WTC11 (cell line): ENCODE measurements at regions not wholly inside any gene's neighbourhood (a gene's known extent, or its start where the extent isn't known, plus 50 kb on each side); places are given as distances from the start of the nearest gene placed in this dataset.
A peak's percentile ranks its signal among the peaks of the same experiment; 100 is the strongest.

Experiments
- ATAC-seq: fragments of 200-7000 bp; cut with Tn5 transposase; 2 replicates; pipeline ENCODE4 v1.10.0; 2021; ENCODE audit warnings: mild to moderate bottlenecking, moderate library complexity
- CTCF ChIA-PET: fragments of 300-600 bp; sonication (Branson Sonifier 250); formaldehyde crosslinking; loops from one replicate; lab custom pipeline; 2021; ENCODE audit warnings: antibody characterized with exemption; lab: Charles Lee
- POLR2A ChIA-PET: fragments of 350-600 bp; sonication (Branson Sonifier 250); formaldehyde crosslinking; loops from one replicate; lab custom pipeline; 2021; ENCODE audit warnings: antibody characterized with exemption; lab: Charles Lee
- DNase-seq: peaks from one replicate; pipeline ENCODE4 v3.0.0; 2021; ENCODE audit warnings: low spot score
- H3K27ac Mint-ChIP-seq: 2 replicates; pipeline ENCODE4 v1.8.0; 2021; ENCODE audit warnings: mixed read lengths
- H3K27me3 Mint-ChIP-seq: 2 replicates; pipeline ENCODE4 v1.8.0; 2021; ENCODE audit warnings: low read depth, mild to moderate bottlenecking, moderate library complexity, mixed read lengths
- H3K36me3 Mint-ChIP-seq: 2 replicates; pipeline ENCODE4 v1.8.0; 2021; ENCODE audit warnings: mixed read lengths
- H3K4me1 Mint-ChIP-seq: 2 replicates; pipeline ENCODE4 v1.8.0; 2022; ENCODE audit warnings: mixed read lengths
- H3K4me3 Mint-ChIP-seq: 2 replicates; pipeline ENCODE4 v1.8.0; 2021; ENCODE audit warnings: mild to moderate bottlenecking, moderate library complexity, mixed read lengths
- H3K9me3 Mint-ChIP-seq: 2 replicates; pipeline ENCODE4 v1.8.0; 2021; ENCODE audit warnings: mixed read lengths
- EMX1 ChIP-seq: fragments of 250-450 bp; sonication (Bioruptor Pico); IDR thresholded peaks from 2 replicates; pipeline ENCODE4 v1.8.0; 2021; ENCODE audit warnings: mild to moderate bottlenecking
- ESRRA ChIP-seq: sonication (generic); formaldehyde crosslinking; IDR thresholded peaks from 2 replicates; pipeline ENCODE4 v1.8.1; 2022; ENCODE audit warnings: mild to moderate bottlenecking, missing genetic modification reagents, borderline replicate concordance
- GABPB1 ChIP-seq: sonication (generic); formaldehyde crosslinking; IDR thresholded peaks from 2 replicates; pipeline ENCODE4 v1.8.1; 2023; ENCODE audit warnings: mild to moderate bottlenecking, missing genetic modification reagents
- GRHL2 ChIP-seq: fragments of 250-450 bp; sonication (Bioruptor Pico); IDR thresholded peaks from 2 replicates; pipeline ENCODE4 v1.8.0; 2022; ENCODE audit warnings: mild to moderate bottlenecking, moderate library complexity; ENCODE audit not compliant: insufficient replicate concordance, severe bottlenecking
- HMGXB4 ChIP-seq: sonication (generic); formaldehyde crosslinking; IDR thresholded peaks from 2 replicates; pipeline ENCODE4 v1.8.1; 2023; ENCODE audit warnings: mild to moderate bottlenecking, moderate library complexity, missing genetic modification reagents
- NR1H2 ChIP-seq: sonication (generic); formaldehyde crosslinking; IDR thresholded peaks from 2 replicates; pipeline ENCODE4 v1.9.0; 2021; ENCODE audit warnings: mild to moderate bottlenecking, moderate library complexity, missing genetic modification reagents
- NR3C1 ChIP-seq: sonication (generic); formaldehyde crosslinking; conservative IDR thresholded peaks from 2 replicates; pipeline ENCODE4 v1.8.1; 2023; ENCODE audit warnings: low read depth, mild to moderate bottlenecking, missing genetic modification reagents
- RORB ChIP-seq: fragments of 250-450 bp; sonication (Bioruptor Pico); IDR thresholded peaks from 2 replicates; pipeline ENCODE4 v1.9.0; 2021; ENCODE audit warnings: mild to moderate bottlenecking
- TP53 ChIP-seq: sonication (generic); formaldehyde crosslinking; IDR thresholded peaks from 2 replicates; pipeline ENCODE4 v1.8.1; 2023; ENCODE audit warnings: mild to moderate bottlenecking, missing genetic modification reagents
- ZMAT4 ChIP-seq: fragments of 250-450 bp; sonication (Bioruptor Pico); IDR thresholded peaks from 2 replicates; pipeline ENCODE4 v1.9.0; 2021; ENCODE audit warnings: mild to moderate bottlenecking
- ZNF219 ChIP-seq: sonication (generic); formaldehyde crosslinking; IDR thresholded peaks from 2 replicates; pipeline ENCODE4 v1.8.0; 2023; ENCODE audit warnings: missing genetic modification reagents, mild to moderate bottlenecking, borderline replicate concordance
- ZNF423 ChIP-seq: fragments of 250-450 bp; sonication (Bioruptor Pico); IDR thresholded peaks from 2 replicates; pipeline ENCODE4 v2.1.2; 2022; ENCODE audit warnings: mild to moderate bottlenecking, moderate library complexity
- ZNF671 ChIP-seq: fragments of 250-450 bp; sonication (Bioruptor Pico); IDR thresholded peaks from 2 replicates; pipeline ENCODE4 v1.8.0; 2021; ENCODE audit warnings: mild to moderate bottlenecking
- TF ChIP-seq, protein P1 (sequence below): sonication (generic); formaldehyde crosslinking; IDR thresholded peaks from 2 replicates; pipeline ENCODE4 v1.8.0; 2022; ENCODE audit warnings: mild to moderate bottlenecking, missing genetic modification reagents
- TF ChIP-seq, protein P2 (sequence below): sonication (generic); formaldehyde crosslinking; IDR thresholded peaks from 2 replicates; pipeline ENCODE4 v1.8.1; 2023; ENCODE audit warnings: mild to moderate bottlenecking, missing genetic modification reagents, moderate library complexity
- TF ChIP-seq, protein P3 (sequence below): sonication (generic); formaldehyde crosslinking; IDR thresholded peaks from 2 replicates; pipeline ENCODE4 v1.8.1; 2023; ENCODE audit warnings: mild to moderate bottlenecking, missing genetic modification reagents, borderline replicate concordance

- CTCF ChIA-PET: no interaction called here
- Mint-ChIP-seq H3K27me3 (no peaks in the 10 kb centered on the region), H3K9me3 (peaks cover 30% of the 10 kb centered on the region), H3K27ac (no peak overlapping the region), H3K4me1 (peaks cover 4% of the 10 kb centered on the region; the same call in 1 of the 2 replicates), H3K4me3 (no peak overlapping the region), H3K36me3 (peaks cover 13% of the 10 kb centered on the region)
- TF ChIP-seq TP53 (CRISPR knock-in tag): no peak
- no peak for TF ChIP-seq NR3C1 (CRISPR knock-in tag)
- TF ChIP-seq ZMAT4 (CRISPR knock-in tag): no peak
- no peak for TF ChIP-seq ZNF671 (CRISPR knock-in tag)
- ATAC-seq (no peak), DNase-seq (no peak)
- POLR2A ChIA-PET: no interaction called here
Observed at GRCh38 chr5:105708442-105708841, 1962.3 kb downstream of the EFNA5 start.

DNA sequence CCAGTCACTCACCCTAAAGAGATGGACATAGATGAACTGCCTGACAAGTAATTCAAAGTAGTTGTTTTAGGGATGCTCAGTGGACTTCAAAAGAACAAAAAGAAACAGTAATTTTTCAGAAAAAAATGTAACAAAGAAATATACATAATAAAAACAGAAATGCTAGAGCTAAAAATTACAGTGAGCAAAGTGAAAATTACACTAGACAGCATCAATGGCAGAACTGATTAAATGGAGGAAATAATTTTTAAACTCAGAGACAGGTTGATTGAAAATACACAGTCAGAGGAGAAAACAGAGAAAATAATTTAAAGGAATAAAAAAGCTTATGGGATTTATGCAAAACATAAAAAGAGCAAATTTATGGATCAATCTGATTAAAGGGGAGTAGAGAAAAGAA lies 1968.4 kb downstream of the EFNA5 start:
- Mint-ChIP-seq H3K27me3 (no peaks in the 10 kb centered on the region; the same call in 1 of the 2 replicates), H3K36me3 (peaks cover 14% of the 10 kb centered on the region)
- POLR2A ChIA-PET: no interaction called here

GRCh38 chr5:105696440-105696839 lies 1974.3 kb downstream of the EFNA5 start:
- ChIA-PET CTCF (no interaction called here), POLR2A (interaction anchor here (0.7 kb wide), 1 partner anchor 24 kb away, joined by 4 read pairs; no protein-coding TSS in a partner anchor)
- Mint-ChIP-seq H3K36me3 (peaks cover 9% of the 10 kb centered on the region), H3K27me3 (no peaks in the 10 kb centered on the region; the same call in 1 of the 2 replicates), H3K4me3 (no peak overlapping the region), H3K4me1 (peaks cover 8% of the 10 kb centered on the region), H3K27ac (no peak overlapping the region), H3K9me3 (peaks cover 27% of the 10 kb centered on the region)
- TF ChIP-seq EMX1 (CRISPR knock-in tag): no peak
- no peak for TF ChIP-seq GABPB1 (CRISPR knock-in tag)
- no peak for TF ChIP-seq ZNF219 (CRISPR knock-in tag)
- TF ChIP-seq ZNF423 (CRISPR knock-in tag): no peak
- no peak for TF ChIP-seq ESRRA (CRISPR knock-in tag)
- TF ChIP-seq, protein P1, sequence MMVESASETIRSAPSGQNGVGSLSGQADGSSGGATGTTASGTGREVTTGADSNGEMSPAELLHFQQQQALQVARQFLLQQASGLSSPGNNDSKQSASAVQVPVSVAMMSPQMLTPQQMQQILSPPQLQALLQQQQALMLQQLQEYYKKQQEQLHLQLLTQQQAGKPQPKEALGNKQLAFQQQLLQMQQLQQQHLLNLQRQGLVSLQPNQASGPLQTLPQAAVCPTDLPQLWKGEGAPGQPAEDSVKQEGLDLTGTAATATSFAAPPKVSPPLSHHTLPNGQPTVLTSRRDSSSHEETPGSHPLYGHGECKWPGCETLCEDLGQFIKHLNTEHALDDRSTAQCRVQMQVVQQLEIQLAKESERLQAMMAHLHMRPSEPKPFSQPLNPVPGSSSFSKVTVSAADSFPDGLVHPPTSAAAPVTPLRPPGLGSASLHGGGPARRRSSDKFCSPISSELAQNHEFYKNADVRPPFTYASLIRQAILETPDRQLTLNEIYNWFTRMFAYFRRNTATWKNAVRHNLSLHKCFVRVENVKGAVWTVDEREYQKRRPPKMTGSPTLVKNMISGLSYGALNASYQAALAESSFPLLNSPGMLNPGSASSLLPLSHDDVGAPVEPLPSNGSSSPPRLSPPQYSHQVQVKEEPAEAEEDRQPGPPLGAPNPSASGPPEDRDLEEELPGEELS: no peak
- no peak for TF ChIP-seq RORB
- DNase-seq: no peak
- ATAC-seq: no peak

More for the DNA sequence above, 1968.4 kb downstream of the EFNA5 start:
- Mint-ChIP-seq H3K4me1 (no peaks in the 10 kb centered on the region), H3K9me3 (peaks cover 57% of the 10 kb centered on the region), H3K4me3 (no peak overlapping the region), H3K27ac (no peak overlapping the region)
- ATAC-seq (no peak), DNase-seq (no peak)
- CTCF ChIA-PET: no interaction called here
- TF ChIP-seq HMGXB4 (no peak), NR1H2 (CRISPR knock-in tag) (no peak), GRHL2 (CRISPR knock-in tag) (no peak)
- TF ChIP-seq, protein P1: no peak

GRCh38 chr5:105695941-105696340 lies 1974.8 kb downstream of the EFNA5 start:
- peak; percentile 95 for ATAC-seq
- H3K36me3 Mint-ChIP-seq: peaks cover 4% of the 10 kb centered on the region
- no peak overlapping the region for H3K27ac Mint-ChIP-seq
- peaks cover 22% of the 10 kb centered on the region for H3K9me3 Mint-ChIP-seq
- no peak for DNase-seq
- no peak overlapping the region for H3K4me3 Mint-ChIP-seq
- H3K4me1 Mint-ChIP-seq: peaks cover 8% of the 10 kb centered on the region
- CTCF ChIA-PET: no interaction called here
- TF ChIP-seq, protein P2, sequence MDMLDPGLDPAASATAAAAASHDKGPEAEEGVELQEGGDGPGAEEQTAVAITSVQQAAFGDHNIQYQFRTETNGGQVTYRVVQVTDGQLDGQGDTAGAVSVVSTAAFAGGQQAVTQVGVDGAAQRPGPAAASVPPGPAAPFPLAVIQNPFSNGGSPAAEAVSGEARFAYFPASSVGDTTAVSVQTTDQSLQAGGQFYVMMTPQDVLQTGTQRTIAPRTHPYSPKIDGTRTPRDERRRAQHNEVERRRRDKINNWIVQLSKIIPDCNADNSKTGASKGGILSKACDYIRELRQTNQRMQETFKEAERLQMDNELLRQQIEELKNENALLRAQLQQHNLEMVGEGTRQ (CRISPR knock-in tag): peak; percentile 48; the same call in 1 of the 2 replicates
- TF ChIP-seq, protein P3, sequence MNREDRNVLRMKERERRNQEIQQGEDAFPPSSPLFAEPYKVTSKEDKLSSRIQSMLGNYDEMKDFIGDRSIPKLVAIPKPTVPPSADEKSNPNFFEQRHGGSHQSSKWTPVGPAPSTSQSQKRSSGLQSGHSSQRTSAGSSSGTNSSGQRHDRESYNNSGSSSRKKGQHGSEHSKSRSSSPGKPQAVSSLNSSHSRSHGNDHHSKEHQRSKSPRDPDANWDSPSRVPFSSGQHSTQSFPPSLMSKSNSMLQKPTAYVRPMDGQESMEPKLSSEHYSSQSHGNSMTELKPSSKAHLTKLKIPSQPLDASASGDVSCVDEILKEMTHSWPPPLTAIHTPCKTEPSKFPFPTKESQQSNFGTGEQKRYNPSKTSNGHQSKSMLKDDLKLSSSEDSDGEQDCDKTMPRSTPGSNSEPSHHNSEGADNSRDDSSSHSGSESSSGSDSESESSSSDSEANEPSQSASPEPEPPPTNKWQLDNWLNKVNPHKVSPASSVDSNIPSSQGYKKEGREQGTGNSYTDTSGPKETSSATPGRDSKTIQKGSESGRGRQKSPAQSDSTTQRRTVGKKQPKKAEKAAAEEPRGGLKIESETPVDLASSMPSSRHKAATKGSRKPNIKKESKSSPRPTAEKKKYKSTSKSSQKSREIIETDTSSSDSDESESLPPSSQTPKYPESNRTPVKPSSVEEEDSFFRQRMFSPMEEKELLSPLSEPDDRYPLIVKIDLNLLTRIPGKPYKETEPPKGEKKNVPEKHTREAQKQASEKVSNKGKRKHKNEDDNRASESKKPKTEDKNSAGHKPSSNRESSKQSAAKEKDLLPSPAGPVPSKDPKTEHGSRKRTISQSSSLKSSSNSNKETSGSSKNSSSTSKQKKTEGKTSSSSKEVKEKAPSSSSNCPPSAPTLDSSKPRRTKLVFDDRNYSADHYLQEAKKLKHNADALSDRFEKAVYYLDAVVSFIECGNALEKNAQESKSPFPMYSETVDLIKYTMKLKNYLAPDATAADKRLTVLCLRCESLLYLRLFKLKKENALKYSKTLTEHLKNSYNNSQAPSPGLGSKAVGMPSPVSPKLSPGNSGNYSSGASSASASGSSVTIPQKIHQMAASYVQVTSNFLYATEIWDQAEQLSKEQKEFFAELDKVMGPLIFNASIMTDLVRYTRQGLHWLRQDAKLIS (CRISPR knock-in tag): no peak
- no peaks in the 10 kb centered on the region; the same call in 1 of the 2 replicates for H3K27me3 Mint-ChIP-seq
- POLR2A ChIA-PET: no interaction called here
